ENCODE measurements at regions not wholly inside any gene's neighbourhood (a gene's known extent, or its start where the extent isn't known, plus 50 kb on each side); places are given as distances from the start of the nearest gene placed in this dataset.

GRCh38 chr12:28991626-28992025 lies 157.5 kb upstream of the FAR2 start:
- Histone ChIP-seq H3K9ac (ENCODE audit: control insufficient read depth, insufficient read depth, low read length) (no peak overlapping the region), H3K79me2 (ENCODE audit: control insufficient read depth, insufficient read depth, low read length) (no peaks in the 10 kb centered on the region), H3K36me3 (ENCODE audit: control insufficient read depth in 2 of 2, insufficient read depth in 2 of 2, low read length in 1 of 2) (no peaks in the 10 kb centered on the region), H3K9me3 (replicated peaks; ENCODE audit: control insufficient read depth, insufficient read depth, low read length) (no peaks in the 10 kb centered on the region), H3K4me3 (no peak overlapping the region), H3K27me3 (replicated peaks in 1 of 2; ENCODE audit: control insufficient read depth in 2 of 2, insufficient read depth in 2 of 2, low read length in 1 of 2) (no peaks in the 10 kb centered on the region), H3K4me1 (ENCODE audit: control insufficient read depth, insufficient read depth, low read length) (no peaks in the 10 kb centered on the region), H3K4me2 (ENCODE audit: control insufficient read depth, insufficient read depth) (no peak overlapping the region), H4K20me1 (ENCODE audit: control insufficient read depth, insufficient read depth) (no peaks in the 10 kb centered on the region), H3K27ac (ENCODE audit: control insufficient read depth, insufficient read depth) (no peak overlapping the region), H2AFZ (ENCODE audit: control insufficient read depth, low read depth, low read length) (no peak overlapping the region)
- DNase-seq (ENCODE audit: low read depth, low spot score) = no peak
- no peak for FAIRE-seq
- WGBS (ENCODE audit: insufficient coverage, insufficient replicate concordance, low lambda C conversion rate, missing lambda C conversion rate) = 3% methylated on average over 2 of the region's 2 CpGs
- RAD21 ChIA-PET (ENCODE audit: unreplicated experiment) = no interaction called here
- no peak for TF ChIP-seq PML (IDR thresholded peaks at IDR 0.05; ENCODE audit: low read length)
- no peak for TF ChIP-seq STAT1 (conservative IDR thresholded peaks at IDR 0.05)
- TF ChIP-seq ELK1 (IDR thresholded peaks at IDR 0.05; ENCODE audit: low read depth, low read length) = no peak
- no peak for TF ChIP-seq MAX (IDR thresholded peaks at IDR 0.05; ENCODE audit: low read depth, low read length)
- no peak for TF ChIP-seq MYC (IDR thresholded peaks at IDR 0.05; ENCODE audit: insufficient read depth, insufficient read length, insufficient replicate concordance, low read length, severe bottlenecking)
- no peak for TF ChIP-seq HDAC6 (IDR thresholded peaks at IDR 0.05; ENCODE audit: unreplicated experiment)
- no peak for TF ChIP-seq ZNF24 (IDR thresholded peaks at IDR 0.05)
- no peak for TF ChIP-seq CBX3 (IDR thresholded peaks at IDR 0.05; ENCODE audit: borderline replicate concordance, low read depth)
- TF ChIP-seq IKZF1 (conservative IDR thresholded peaks at IDR 0.05) = no peak
- no peak for TF ChIP-seq WRNIP1 (IDR thresholded peaks at IDR 0.05; ENCODE audit: borderline replicate concordance, low read depth, low read length)
- TF ChIP-seq GABPA (IDR thresholded peaks at IDR 0.05; ENCODE audit: low read depth) = no peak
- no peak for TF ChIP-seq BCL11A (IDR thresholded peaks at IDR 0.05; ENCODE audit: low read depth, low read length)
- no peak for TF ChIP-seq CEBPZ (IDR thresholded peaks at IDR 0.05; ENCODE audit: low read depth, low read length)
- TF ChIP-seq E2F4 (IDR thresholded peaks at IDR 0.05; ENCODE audit: low read depth, low read length) = no peak
- TF ChIP-seq USF1 (IDR thresholded peaks at IDR 0.05; ENCODE audit: borderline replicate concordance, extremely low read length, insufficient read depth, low read depth, low read length) = no peak
- SMC1A ChIA-PET (ENCODE audit: uncharacterized antibody, unreplicated experiment) = no interaction called here
- POLR2A ChIA-PET = no interaction called here
- intact Hi-C loops (cut with micrococcal nuclease; ENCODE audit: unreplicated experiment) = no loop called here
- no peak for ATAC-seq
- in situ Hi-C loops (cut with MboI) = no loop called here
- BruUV-seq (replicated peaks) = no TSS peak
- CTCF ChIA-PET = interaction anchor here (0.6 kb wide), 1 partner anchor 1232 kb away, joined by 4 read pairs; no protein-coding TSS in a partner anchor
